Stomach (tissue), 4 donors: ENCODE measurements at regions not wholly inside any gene's neighbourhood (a gene's known extent, or its start where the extent isn't known, plus 50 kb on each side); places are given as distances from the start of the nearest gene placed in this dataset.

Source experiments
- CTCF ChIP-seq, 7 experiments: fragments of 450-650 bp in 4 of 7; fragments of 200-600 bp in 3 of 7; sonication (generic) in 3 of 7; IDR thresholded peaks; one replicate each; pipeline ENCODE4 v1.5.1; 2016 to 2019; ENCODE audit warnings: antibody characterized with exemption in 7 of 7, control low read depth in 2 of 7, mild to moderate bottlenecking in 1 of 7
- EP300 ChIP-seq: sonication (generic); formaldehyde crosslinking; IDR thresholded peaks from one replicate; pipeline ENCODE4 v1.6.1; 2017; ENCODE audit warnings: antibody characterized with exemption
- POLR2A ChIP-seq, 4 donors: fragments of 450-650 bp; IDR thresholded peaks; one replicate each; pipeline ENCODE4 v1.6.1; 2016; ENCODE audit warnings: antibody characterized with exemption in 4 of 4, control low read depth in 2 of 4, mild to moderate bottlenecking in 1 of 4, moderate library complexity in 1 of 4
- POLR2AphosphoS5 ChIP-seq, 3 donors: sonication (generic); formaldehyde crosslinking; IDR thresholded peaks; one replicate each; pipeline ENCODE4 v1.6.1; 2016; ENCODE audit warnings: antibody characterized with exemption in 3 of 3

GRCh38 chr20:25135031-25135430, 53.1 kb upstream of the VSX1 start:
- no peak for TF ChIP-seq POLR2A (IDR thresholded peaks at IDR 0.05)
- TF ChIP-seq CTCF (IDR thresholded peaks at IDR 0.05): no peak
- no peak for TF ChIP-seq POLR2AphosphoS5 (IDR thresholded peaks at IDR 0.05)
- TF ChIP-seq EP300: no peak
